HG02885 (cell line): ENCODE measurements at regions not wholly inside any gene's neighbourhood (a gene's known extent, or its start where the extent isn't known, plus 50 kb on each side); places are given as distances from the start of the nearest gene placed in this dataset.

Experiments
- ATAC-seq: cut with Tn5 transposase; IDR thresholded peaks from one replicate; pipeline ENCODE4 v1.9.1; 2021; ENCODE audit warnings: mild to moderate bottlenecking; ENCODE audit not compliant: unreplicated experiment, poor library complexity

GRCh38 chr15:93271871-93272270 is 182.9 kb upstream of the RGMA start:
- no peak for ATAC-seq

- no peak for ATAC-seq
These were observed 182.0 kb upstream of the RGMA start for GRCh38 chr15:93270937-93271467.

- no peak for ATAC-seq
These were observed 179.1 kb upstream of the RGMA start for GRCh38 chr15:93268066-93268465.

GRCh38 chr15:93266291-93266690 is 177.3 kb upstream of the RGMA start:
- ATAC-seq = no peak

- ATAC-seq = no peak
These were observed 176.1 kb upstream of the RGMA start for GRCh38 chr15:93265111-93265556.

GRCh38 chr15:93261845-93262244 is 172.8 kb upstream of the RGMA start:
- ATAC-seq = no peak

- no peak for ATAC-seq
These were observed 168.9 kb upstream of the RGMA start for GRCh38 chr15:93257920-93258319.

GRCh38 chr15:93253681-93254080 is 164.7 kb upstream of the RGMA start:
- ATAC-seq = no peak

- ATAC-seq = no peak
These were observed 163.8 kb upstream of the RGMA start for GRCh38 chr15:93252780-93253179.

- ATAC-seq = no peak
These were observed 161.9 kb upstream of the RGMA start for GRCh38 chr15:93250950-93251349.

- no peak for ATAC-seq
These were observed 161.2 kb upstream of the RGMA start for GRCh38 chr15:93250209-93250608.

GRCh38 chr15:93249623-93250022 is 160.6 kb upstream of the RGMA start:
- no peak for ATAC-seq

- no peak for ATAC-seq
These were observed 158.6 kb upstream of the RGMA start for GRCh38 chr15:93247466-93248121.

GRCh38 chr15:93246266-93247242 is 157.5 kb upstream of the RGMA start:
- no peak for ATAC-seq

- ATAC-seq = no peak
These were observed 156.6 kb upstream of the RGMA start for GRCh38 chr15:93245661-93246042.

GRCh38 chr15:93244696-93245660 is 156.0 kb upstream of the RGMA start:
- ATAC-seq = no peak

GRCh38 chr15:93243573-93243972 is 154.6 kb upstream of the RGMA start:
- ATAC-seq = no peak

- ATAC-seq = no peak
These were observed 152.9 kb upstream of the RGMA start for GRCh38 chr15:93241696-93242585.

- no peak for ATAC-seq
These were observed 151.0 kb upstream of the RGMA start for GRCh38 chr15:93239993-93240392.
